AG04450 (cell line): ENCODE measurements at regions not wholly inside any gene's neighbourhood (a gene's known extent, or its start where the extent isn't known, plus 50 kb on each side); places are given as distances from the start of the nearest gene placed in this dataset.

ENCODE experiments used
- CTCF ChIA-PET: fragments of 300-600, 350-600 bp; formaldehyde crosslinking; extraction: SDS; loops from one replicate; lab custom pipeline; 2022; ENCODE audit warnings: antibody characterized with exemption, inconsistent platforms; lab: Charles Lee
- POLR2A ChIA-PET: fragments of 350-600 bp; formaldehyde crosslinking; extraction: SDS; loops from one replicate; lab custom pipeline; 2021; ENCODE audit warnings: antibody characterized with exemption, inconsistent platforms; lab: Yijun Ruan, JAX
- DNase-seq: peaks from one replicate; pipeline ENCODE4 v3.0.0-alpha.2; 2011; ENCODE audit warnings: low read depth, low spot score
- H3K27ac ChIP-seq: one replicate; pipeline ENCODE4 v1.5.1; 2012; ENCODE audit warnings: low read depth, low read length, control low read depth
- H3K27me3 ChIP-seq: one replicate; pipeline ENCODE4 v1.6.0; 2012; ENCODE audit warnings: low read length; ENCODE audit not compliant: control insufficient read depth, insufficient read depth
- H3K4me3 ChIP-seq: 2 replicates; pipeline ENCODE4 v1.5.1; 2011; ENCODE audit warnings: mild to moderate bottlenecking, low read depth, low read length, control low read depth
- H3K9me3 ChIP-seq: 2 replicates; pipeline ENCODE4 v1.5.1; 2012; ENCODE audit warnings: low read length; ENCODE audit not compliant: control insufficient read depth, insufficient read depth
- TF ChIP-seq, protein P1 (sequence below): IDR thresholded peaks from 2 replicates; pipeline ENCODE4 v1.5.1; 2011; ENCODE audit warnings: low read depth, low read length, control low read depth, inconsistent platforms

DNA sequence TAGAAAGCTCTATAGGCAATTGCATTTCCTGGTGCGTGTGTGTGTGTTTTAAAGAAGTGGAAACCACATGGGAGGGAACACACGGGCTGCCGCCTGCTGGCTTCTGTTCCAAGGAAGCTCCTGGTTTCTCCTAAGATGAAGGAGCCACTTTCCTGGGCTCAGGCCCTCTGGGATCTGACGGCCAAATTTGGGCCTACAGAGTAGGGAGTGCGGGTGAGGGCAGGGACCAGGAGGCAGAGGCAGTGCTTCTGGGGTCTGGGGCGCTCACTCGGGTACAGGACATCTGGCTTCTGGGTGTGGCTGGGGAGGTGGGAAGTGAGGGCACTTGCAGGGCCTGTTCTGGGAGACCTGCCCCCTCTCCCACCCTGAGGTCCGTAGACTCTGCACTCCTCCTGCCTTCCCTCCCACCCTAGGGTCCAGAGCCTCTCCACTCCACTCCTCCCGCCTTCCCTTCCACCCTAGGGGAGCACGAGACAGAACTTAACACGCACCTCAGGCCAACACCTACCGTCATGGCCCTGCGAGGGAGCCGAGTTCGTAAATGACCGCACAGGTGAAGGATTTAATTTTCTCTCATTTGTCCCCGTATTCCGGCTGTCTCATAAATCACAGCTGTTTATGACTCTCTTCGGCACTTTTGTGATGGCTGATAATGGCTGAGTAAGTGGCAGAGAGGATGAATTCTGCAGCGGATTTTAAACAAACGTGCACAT lies 127.7 kb downstream of the KIF26A start:
- POLR2A ChIA-PET, result no interaction called here
- DNase-seq, result no peak
- Histone ChIP-seq H3K27ac (no peak overlapping the region), H3K4me3 (no peak overlapping the region), H3K9me3 (peaks cover 81% of the 10 kb centered on the region), H3K27me3 (no peaks in the 10 kb centered on the region)
- CTCF ChIA-PET, result no interaction called here
- TF ChIP-seq, protein P1, sequence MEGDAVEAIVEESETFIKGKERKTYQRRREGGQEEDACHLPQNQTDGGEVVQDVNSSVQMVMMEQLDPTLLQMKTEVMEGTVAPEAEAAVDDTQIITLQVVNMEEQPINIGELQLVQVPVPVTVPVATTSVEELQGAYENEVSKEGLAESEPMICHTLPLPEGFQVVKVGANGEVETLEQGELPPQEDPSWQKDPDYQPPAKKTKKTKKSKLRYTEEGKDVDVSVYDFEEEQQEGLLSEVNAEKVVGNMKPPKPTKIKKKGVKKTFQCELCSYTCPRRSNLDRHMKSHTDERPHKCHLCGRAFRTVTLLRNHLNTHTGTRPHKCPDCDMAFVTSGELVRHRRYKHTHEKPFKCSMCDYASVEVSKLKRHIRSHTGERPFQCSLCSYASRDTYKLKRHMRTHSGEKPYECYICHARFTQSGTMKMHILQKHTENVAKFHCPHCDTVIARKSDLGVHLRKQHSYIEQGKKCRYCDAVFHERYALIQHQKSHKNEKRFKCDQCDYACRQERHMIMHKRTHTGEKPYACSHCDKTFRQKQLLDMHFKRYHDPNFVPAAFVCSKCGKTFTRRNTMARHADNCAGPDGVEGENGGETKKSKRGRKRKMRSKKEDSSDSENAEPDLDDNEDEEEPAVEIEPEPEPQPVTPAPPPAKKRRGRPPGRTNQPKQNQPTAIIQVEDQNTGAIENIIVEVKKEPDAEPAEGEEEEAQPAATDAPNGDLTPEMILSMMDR, result no peak

DNA sequence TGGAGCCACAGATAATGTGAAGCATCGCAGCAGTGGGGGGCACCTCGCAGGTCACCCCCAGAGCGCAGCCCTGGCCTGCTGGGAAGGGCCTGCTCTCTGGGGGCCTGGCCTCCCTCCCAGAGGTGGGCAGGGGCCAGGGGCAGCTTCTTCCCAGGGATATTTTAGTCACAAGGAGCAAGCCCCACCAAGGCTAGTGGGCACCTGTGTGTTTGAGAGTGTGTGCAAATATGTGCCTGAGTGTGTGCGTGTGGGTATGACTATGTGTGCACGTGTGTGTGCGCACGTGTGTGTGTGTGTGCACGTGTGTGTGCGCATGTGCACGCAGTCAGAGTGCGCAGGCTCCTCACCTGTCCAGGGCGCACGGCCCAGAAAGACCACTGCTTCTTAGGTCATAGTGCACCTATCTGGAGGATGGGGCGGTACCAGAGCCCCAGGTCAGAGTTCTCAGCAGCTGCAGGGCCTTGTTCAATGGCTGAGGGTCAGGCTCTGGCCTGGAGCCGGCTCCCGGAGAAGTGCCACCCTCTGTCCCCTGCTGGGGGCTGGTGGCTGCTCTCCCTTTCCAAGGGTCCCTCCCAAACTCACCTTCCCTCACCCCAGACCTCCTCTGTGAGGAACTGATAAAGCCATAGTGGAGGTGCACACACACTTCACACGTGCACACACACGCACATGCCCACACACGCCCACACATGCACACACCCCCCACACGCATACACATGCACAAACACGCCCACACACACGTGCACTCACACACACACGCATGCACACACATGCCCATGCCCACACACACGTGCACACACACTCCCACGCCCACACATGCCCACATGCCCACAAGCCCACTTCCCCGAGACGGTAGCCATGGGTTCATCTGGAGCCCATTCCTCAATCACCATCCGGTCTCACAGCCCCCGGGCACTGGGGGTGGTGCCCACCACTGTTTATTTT lies 128.5 kb downstream of the KIF26A start:
- Histone ChIP-seq H3K27me3 (no peaks in the 10 kb centered on the region), H3K4me3 (no peak overlapping the region), H3K9me3 (peaks cover 79% of the 10 kb centered on the region), H3K27ac (no peak overlapping the region)
- TF ChIP-seq, protein P1, result no peak
- no peak for DNase-seq
- CTCF ChIA-PET, result no interaction called here
- POLR2A ChIA-PET, result no interaction called here

DNA sequence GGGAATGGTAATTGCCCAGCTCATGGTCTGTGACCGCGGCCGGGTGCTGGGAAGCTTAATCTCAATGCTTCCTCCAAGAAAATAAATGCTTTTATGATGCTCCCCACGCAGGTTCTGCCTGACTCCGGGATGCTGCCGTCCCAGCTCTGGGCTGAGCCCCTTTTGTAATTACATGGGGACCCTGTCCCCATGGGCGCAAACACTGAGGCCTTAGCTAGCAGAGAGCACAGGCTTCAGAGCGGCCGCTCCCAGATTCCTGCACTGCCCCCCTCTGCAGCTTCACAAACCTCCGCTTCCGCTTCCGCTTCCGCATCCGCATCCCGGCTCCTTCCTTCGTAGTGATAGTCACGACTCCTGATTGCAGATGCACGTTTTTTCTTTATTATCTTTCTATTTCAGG lies 129.5 kb downstream of the KIF26A start:
- CTCF ChIA-PET, result no interaction called here
- POLR2A ChIA-PET, result no interaction called here
- H3K27ac ChIP-seq, result no peak overlapping the region
- no peak overlapping the region for H3K4me3 ChIP-seq
- H3K9me3 ChIP-seq, result peaks cover 69% of the 10 kb centered on the region
- no peak for DNase-seq
- H3K27me3 ChIP-seq, result no peaks in the 10 kb centered on the region
- TF ChIP-seq, protein P1, result no peak

DNA sequence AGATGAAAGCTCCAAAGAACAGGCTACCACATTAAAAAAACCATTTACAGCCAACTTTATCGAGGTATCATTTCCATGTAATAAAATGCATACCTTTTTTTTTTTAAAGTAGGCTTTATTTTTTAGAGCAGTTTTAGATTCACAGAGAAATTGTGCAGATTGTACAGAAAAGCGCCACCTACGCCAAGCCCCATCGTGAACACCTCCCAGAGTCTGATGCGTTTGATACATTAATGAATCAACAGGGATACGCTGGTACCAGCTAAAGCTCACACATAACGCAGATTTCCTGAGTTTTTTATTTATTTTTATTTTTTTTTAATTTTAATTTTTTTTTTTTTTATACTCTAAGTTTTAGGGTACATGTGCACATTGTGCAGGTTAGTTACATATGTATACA lies 129.9 kb downstream of the KIF26A start:
- TF ChIP-seq, protein P1, result no peak
- H3K27me3 ChIP-seq, result no peaks in the 10 kb centered on the region
- ChIA-PET POLR2A (no interaction called here), CTCF (no interaction called here)
- H3K4me3 ChIP-seq, result no peak overlapping the region
- H3K27ac ChIP-seq, result no peak overlapping the region
- no peak for DNase-seq
- H3K9me3 ChIP-seq, result peaks cover 65% of the 10 kb centered on the region
